WTC11 (cell line): ENCODE measurements at regions not wholly inside any gene's neighbourhood (a gene's known extent, or its start where the extent isn't known, plus 50 kb on each side); places are given as distances from the start of the nearest gene placed in this dataset.

ENCODE experiments used
- CTCF ChIP-seq: fragments of 200-600 bp; IDR thresholded peaks from 2 replicates; pipeline ENCODE4 v1.8.0; 2022; ENCODE audit warnings: antibody characterized with exemption
- E2F4 ChIP-seq: sonication (generic); formaldehyde crosslinking; IDR thresholded peaks from 2 replicates; pipeline ENCODE4 v1.8.1; 2022; ENCODE audit warnings: low read depth, mild to moderate bottlenecking, moderate library complexity, missing genetic modification reagents, borderline replicate concordance
- FOXP4 ChIP-seq: sonication (generic); formaldehyde crosslinking; IDR thresholded peaks from 2 replicates; pipeline ENCODE4 v1.8.0; 2022; ENCODE audit warnings: mild to moderate bottlenecking, missing genetic modification reagents
- TP53 ChIP-seq: sonication (generic); formaldehyde crosslinking; IDR thresholded peaks from 2 replicates; pipeline ENCODE4 v1.8.1; 2023; ENCODE audit warnings: mild to moderate bottlenecking, missing genetic modification reagents
- TF ChIP-seq, protein P1 (sequence below): sonication (generic); formaldehyde crosslinking; IDR thresholded peaks from 2 replicates; pipeline ENCODE4 v1.8.1; 2022; ENCODE audit warnings: mild to moderate bottlenecking, missing genetic modification reagents, moderate library complexity, borderline replicate concordance

GRCh38 chr20:51249215-51249614 lies 226.3 kb upstream of the KCNG1 start:
- no peak for TF ChIP-seq TP53 (CRISPR knock-in tag)
- TF ChIP-seq CTCF = no peak
- TF ChIP-seq, protein P1, sequence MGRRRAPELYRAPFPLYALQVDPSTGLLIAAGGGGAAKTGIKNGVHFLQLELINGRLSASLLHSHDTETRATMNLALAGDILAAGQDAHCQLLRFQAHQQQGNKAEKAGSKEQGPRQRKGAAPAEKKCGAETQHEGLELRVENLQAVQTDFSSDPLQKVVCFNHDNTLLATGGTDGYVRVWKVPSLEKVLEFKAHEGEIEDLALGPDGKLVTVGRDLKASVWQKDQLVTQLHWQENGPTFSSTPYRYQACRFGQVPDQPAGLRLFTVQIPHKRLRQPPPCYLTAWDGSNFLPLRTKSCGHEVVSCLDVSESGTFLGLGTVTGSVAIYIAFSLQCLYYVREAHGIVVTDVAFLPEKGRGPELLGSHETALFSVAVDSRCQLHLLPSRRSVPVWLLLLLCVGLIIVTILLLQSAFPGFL (CRISPR knock-in tag) = no peak
- no peak for TF ChIP-seq FOXP4
- TF ChIP-seq E2F4 (CRISPR knock-in tag) = no peak
